K562 (cell line): ENCODE measurements at regions not wholly inside any gene's neighbourhood (a gene's known extent, or its start where the extent isn't known, plus 50 kb on each side); places are given as distances from the start of the nearest gene placed in this dataset.
"Not testable (repeated sequence)": the region's sequence is repeated elsewhere in the genome, so short reads cannot be mapped to it uniquely, and the experiment has no call there.

Source experiments
- ATAC-seq: fragments of 200-7000 bp; cut with Tn5 transposase; 3 replicates; pipeline ENCODE4 v1.9.1; 2020; ENCODE audit warnings: moderate library complexity
- BruUV-seq: library from RNA; stranded (reverse); fragments of 400-500 nt; replicated peaks from 2 replicates; lab custom pipeline; 2021; lab: Mats Ljungman, UMichigan
- CTCF ChIA-PET: fragments of 300-600 bp; formaldehyde crosslinking; extraction: SDS; loops from one replicate; lab custom pipeline; 2021; ENCODE audit warnings: low intra/inter-chr PET ratio; lab: Yijun Ruan, JAX
- POLR2A ChIA-PET: fragments of 300-600, 350-650 bp; sonication (Branson Sonifier 250); formaldehyde crosslinking; extraction: SDS; loops from one replicate; lab custom pipeline; 2021; ENCODE audit warnings: antibody characterized with exemption, inconsistent platforms; lab: Yijun Ruan, JAX
- DNase-seq, 4 experiments: peaks; one replicate each; pipeline versions ENCODE4 v3.0.0 to v3.0.0-alpha.2; 2011 to 2018; ENCODE audit warnings: low spot score in 3 of 4, mixed read lengths in 3 of 4; ENCODE audit errors: extremely low read depth in 1 of 4
- FAIRE-seq: peaks from 2 replicates; lab custom pipeline; 2011; peaks lifted over from hg19 to GRCh38; lab: Jason Lieb, UNC
- H2AFZ ChIP-seq: 2 replicates; pipeline ENCODE4 v1.6.0; 2011; ENCODE audit warnings: low read depth, low read length, control low read depth, inconsistent platforms
- H3K27ac ChIP-seq: fragments of 200-600 bp; 3 replicates; pipeline ENCODE4 v1.8.0; 2011; ENCODE audit warnings: low read depth, mild to moderate bottlenecking, control low read depth, inconsistent platforms, low read length, moderate library complexity, mixed read lengths; ENCODE audit errors: extremely low read depth
- H3K27me3 ChIP-seq, 2 experiments: fragments of 300-600 bp in 1 of 2; 2 replicates in 1 of 2; 3 replicates in 1 of 2; pipeline versions ENCODE4 v1.6.0 to v1.8.0; 2011; ENCODE audit warnings: inconsistent platforms in 2 of 2, low read length in 2 of 2, mild to moderate bottlenecking in 1 of 2, mixed read lengths in 1 of 2, moderate library complexity in 1 of 2; ENCODE audit not compliant: control insufficient read depth in 2 of 2, insufficient read depth in 2 of 2
- H3K36me3 ChIP-seq: fragments of 300-600 bp; 3 replicates; pipeline ENCODE4 v1.8.0; 2011; ENCODE audit warnings: mild to moderate bottlenecking, low read length, inconsistent platforms; ENCODE audit not compliant: control insufficient read depth, insufficient read depth
- H3K4me1 ChIP-seq, 2 experiments: fragments of 200-600 bp in 1 of 2; replicated peaks in 1 of 2; 2 replicates in 1 of 2; 3 replicates in 1 of 2; pipeline versions ENCODE4 v1.5.1 to v1.8.0; 2011; ENCODE audit warnings: inconsistent platforms in 2 of 2, low read length in 2 of 2, mild to moderate bottlenecking in 1 of 2, mixed read lengths in 1 of 2, moderate library complexity in 1 of 2; ENCODE audit not compliant: control insufficient read depth in 2 of 2, insufficient read depth in 2 of 2
- H3K4me2 ChIP-seq: 2 replicates; pipeline ENCODE4 v1.6.1; 2011; ENCODE audit warnings: low read length, control low read depth, inconsistent platforms, mixed read lengths; ENCODE audit not compliant: insufficient read depth
- H3K4me3 ChIP-seq: fragments of 200-600 bp; sonication (generic), shearing (Covaris generic); 2 replicates; pipeline ENCODE4 v1.5.1; 2016; ENCODE audit warnings: control low read depth, inconsistent platforms
- H3K79me2 ChIP-seq: fragments of 200-600 bp; 3 replicates; pipeline ENCODE4 v1.8.0; 2011; ENCODE audit warnings: low read length, inconsistent platforms; ENCODE audit not compliant: control insufficient read depth, insufficient read depth
- H3K9ac ChIP-seq, 2 experiments: 2 replicates each; pipeline versions ENCODE4 v1.6.0 to v1.6.1; 2011; ENCODE audit warnings: low read depth in 2 of 2, low read length in 2 of 2, control low read depth in 1 of 2, inconsistent platforms in 1 of 2, mild to moderate bottlenecking in 1 of 2, mixed read lengths in 1 of 2; ENCODE audit not compliant: insufficient read depth in 1 of 2
- H3K9me1 ChIP-seq: one replicate; pipeline ENCODE4 v1.6.0; 2011; ENCODE audit warnings: inconsistent platforms, mild to moderate bottlenecking, low read length, moderate library complexity; ENCODE audit not compliant: control insufficient read depth, insufficient read depth
- H3K9me3 ChIP-seq: replicated peaks from 2 replicates; pipeline ENCODE4 v1.5.1; 2011; ENCODE audit warnings: low read depth, low read length, inconsistent platforms; ENCODE audit not compliant: control insufficient read depth, insufficient read depth
- H4K20me1 ChIP-seq: replicated peaks from 2 replicates; pipeline ENCODE4 v1.6.1; 2011; ENCODE audit warnings: low read length, inconsistent platforms, mixed read lengths; ENCODE audit not compliant: control insufficient read depth, insufficient read depth
- ARID4B ChIP-seq: sonication (generic); formaldehyde crosslinking; IDR thresholded peaks from 2 replicates; pipeline ENCODE4 v1.8.0; 2022; ENCODE audit warnings: mild to moderate bottlenecking, missing genetic modification reagents
- CCAR2 ChIP-seq: fragments of 200-400 bp; formaldehyde crosslinking; IDR thresholded peaks from 2 replicates; pipeline ENCODE4 v1.6.1; 2017; ENCODE audit warnings: mild to moderate bottlenecking, low read depth, low read length
- FOXA1 ChIP-seq: fragments of 450-650 bp; IDR thresholded peaks from 2 replicates; pipeline ENCODE4 v1.6.1; 2016; ENCODE audit warnings: mild to moderate bottlenecking, borderline replicate concordance
- KLF6 ChIP-seq: fragments of 250-450 bp; sonication (Bioruptor Pico); IDR thresholded peaks from 2 replicates; pipeline ENCODE4 v1.4.0; 2020; ENCODE audit warnings: mild to moderate bottlenecking, moderate library complexity, borderline replicate concordance
- PTBP1 ChIP-seq: fragments of 200-400 bp; formaldehyde crosslinking; IDR thresholded peaks from 2 replicates; pipeline ENCODE4 v1.6.1; 2017; ENCODE audit warnings: low read depth, low read length
- SMARCE1 ChIP-seq: fragments of 450-650 bp; IDR thresholded peaks from 2 replicates; pipeline ENCODE4 v1.7.1; 2016; ENCODE audit warnings: mild to moderate bottlenecking
- ZBED1 ChIP-seq: IDR thresholded peaks from 2 replicates; pipeline ENCODE4 v1.6.1; 2014
- ZBTB26 ChIP-seq: fragments of 450-650 bp; formaldehyde crosslinking; IDR thresholded peaks from 2 replicates; pipeline ENCODE4 v1.4.0; 2022; ENCODE audit warnings: missing genetic modification characterization
- ZNF76 ChIP-seq: fragments of 250-450 bp; sonication (Bioruptor Pico); IDR thresholded peaks from 2 replicates; pipeline ENCODE4 v1.4.0; 2020; ENCODE audit warnings: mild to moderate bottlenecking, moderate library complexity, borderline replicate concordance
- ZNF766 ChIP-seq: fragments of 200-800 bp; sonication (Bioruptor generic); conservative IDR thresholded peaks from 2 replicates; pipeline ENCODE4 v1.6.1; 2016; ENCODE audit warnings: missing genetic modification characterization, missing compliant biosample characterization
- WGBS: fragments of 100-300 bp; shearing (Covaris generic); methylation state at CpG from one replicate; pipeline ENCODE4 v1.1.6; 2016; ENCODE audit warnings: low coverage, mixed read lengths; ENCODE audit not compliant: insufficient coverage; ENCODE audit errors: missing lambda C conversion rate; 5-methylcytosine and 5-hydroxymethylcytosine counted together
- in situ Hi-C: fragments of 300-500 bp; cut with MboI; formaldehyde crosslinking; loops from 4 replicates; pipeline ENCODE4 v1.15.0; 2018; ENCODE audit warnings: inconsistent platforms, mixed read lengths
- intact Hi-C: fragments of 100-400 bp; cut with micrococcal nuclease; formaldehyde crosslinking; loops from 2 replicates; pipeline ENCODE4 v1.14.2; 2022

GRCh38 chr5:75859621-75860020 lies 142.4 kb upstream of the POC5 start:
- H2AFZ ChIP-seq, H3K4me1 ChIP-seq, H3K79me2 ChIP-seq, FAIRE-seq, H3K36me3 ChIP-seq, in situ Hi-C loops, intact Hi-C loops, H3K9me3 ChIP-seq, H3K9me1 ChIP-seq, ATAC-seq, H3K4me3 ChIP-seq, CTCF ChIA-PET, H3K27ac ChIP-seq, H3K4me2 ChIP-seq, DNase-seq, H4K20me1 ChIP-seq, H3K9ac ChIP-seq, H3K27me3 ChIP-seq, BruUV-seq: not testable (repeated sequence)
- WGBS: 0% methylated on average over 11 of the region's 11 CpGs
- POLR2A ChIA-PET: interaction anchor here (1.1 to 1.4 kb wide), 2 partner anchors 9 to 16 kb away, joined by 4 to 5 read pairs; no protein-coding TSS in a partner anchor

- Histone ChIP-seq H2AFZ (no peak overlapping the region), H3K9me1 (no peaks in the 10 kb centered on the region), H3K27me3 (no peaks in the 10 kb centered on the region; a peak in 1 of 5 replicates), H3K4me1 (no peaks in the 10 kb centered on the region), H3K4me3 (no peak overlapping the region), H3K9me3 (no peaks in the 10 kb centered on the region), H3K36me3 (no peaks in the 10 kb centered on the region), H3K9ac (no peak overlapping the region), H3K4me2 (no peak overlapping the region), H4K20me1 (no peaks in the 10 kb centered on the region), H3K27ac (no peak overlapping the region), H3K79me2 (no peaks in the 10 kb centered on the region)
- FAIRE-seq (no peak), ATAC-seq (no peak), DNase-seq (no peak)
- no TSS peak for BruUV-seq
- intact Hi-C loops (no loop called here), in situ Hi-C loops (no loop called here)
- ChIA-PET POLR2A (no interaction called here), CTCF (no interaction called here)
- TF ChIP-seq ZNF76: no peak
- TF ChIP-seq ZBED1: no peak
- no peak for TF ChIP-seq SMARCE1
- no peak for TF ChIP-seq ZNF766 (CRISPR knock-in tag)
- no peak for TF ChIP-seq KLF6 (CRISPR knock-in tag)
- TF ChIP-seq ARID4B (CRISPR knock-in tag): no peak
- no peak for TF ChIP-seq ZBTB26 (CRISPR knock-in tag)
- TF ChIP-seq FOXA1: no peak
- TF ChIP-seq CCAR2: no peak
- TF ChIP-seq PTBP1: no peak
These were observed 138.8 kb upstream of the POC5 start for GRCh38 chr5:75856056-75856455.
